Right ventricle myocardium superior (tissue), 1 donor: ENCODE measurements at regions not wholly inside any gene's neighbourhood (a gene's known extent, or its start where the extent isn't known, plus 50 kb on each side); places are given as distances from the start of the nearest gene placed in this dataset. TPM values are rescaled to one million over a fixed set of nuclear protein-coding genes. Genes with fewer than 3 reads are reported as not detected.

ENCODE experiments used
- ATAC-seq: fragments of 200-7000 bp; cut with Tn5 transposase; one replicate; pipeline ENCODE4 v1.9.1; 2020; ENCODE audit warnings: mild to moderate bottlenecking; ENCODE audit not compliant: poor library complexity
- DNase-seq: peaks from one replicate; pipeline ENCODE4 v3.0.0-alpha.2; 2020
- intact Hi-C: fragments of 100-400 bp; cut with DNase I; formaldehyde crosslinking; loops from one replicate; pipeline ENCODE4 v1.11.2; 2022
- microRNA-seq: library from miRNA; unstranded; fragments of <30 nt; microRNA quantifications from one replicate; pipeline ENCODE4 v1.2.0, GENCODE V29; 2020
- donor health status: DM: no; HTN: yes; CAD: no; lungs with severe emphysema.

DNA sequence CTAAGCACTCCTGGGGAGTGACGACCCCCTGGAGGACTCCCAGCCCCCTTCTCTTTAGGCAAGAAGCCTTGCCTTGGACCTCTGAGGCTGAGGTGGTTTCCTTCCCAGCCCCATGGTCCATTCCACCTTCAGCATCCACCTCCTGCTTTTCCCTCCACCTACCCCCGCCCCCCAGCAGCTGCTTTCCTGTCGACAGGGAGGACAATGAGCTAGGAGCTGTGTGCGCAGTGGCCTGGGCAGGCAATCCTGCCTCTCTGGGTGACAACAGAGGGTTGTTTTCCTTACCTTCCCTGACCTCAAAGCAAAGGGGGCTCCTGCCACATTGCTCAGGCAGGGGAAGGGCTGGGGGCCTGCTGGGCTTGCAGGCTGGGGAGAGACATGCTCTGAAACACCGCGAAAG, 123.5 kb downstream of the BCOR start:
- no peak for DNase-seq

GRCh38 chrX:39975101-39975925, 122.4 kb downstream of the BCOR start:
- ATAC-seq (no peak), DNase-seq (no peak)
- intact Hi-C loops, result no loop called here

More for the DNA sequence above, 123.5 kb downstream of the BCOR start:
- ATAC-seq, result no peak
- intact Hi-C loops, result no loop called here

DNA sequence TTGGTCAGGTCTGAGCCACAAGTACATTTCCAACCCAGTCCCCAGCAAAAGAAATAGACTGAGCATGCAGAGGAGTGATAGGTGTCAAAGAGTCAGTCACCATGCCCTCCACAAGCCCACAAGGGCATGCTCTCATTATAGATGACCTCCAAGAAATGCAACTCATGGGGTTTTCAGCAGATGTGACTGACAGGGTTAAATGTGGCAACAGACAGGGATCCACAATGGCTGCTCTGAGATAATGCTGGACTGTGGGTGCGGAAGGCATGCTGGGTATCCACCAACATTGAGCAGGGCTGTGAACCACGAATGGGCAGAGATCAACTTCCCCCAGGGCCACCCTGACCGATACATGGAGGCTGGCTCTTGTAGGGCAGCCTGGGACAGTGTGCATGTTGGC, 115.8 kb downstream of the BCOR start:
- intact Hi-C loops, result no loop called here
- DNase-seq (no peak), ATAC-seq (no peak)

GRCh38 chrX:39982948-39983347, 114.8 kb downstream of the BCOR start:
- DNase-seq (no peak), ATAC-seq (no peak)
- intact Hi-C loops, result no loop called here

GRCh38 chrX:39983715-39984114, 114.0 kb downstream of the BCOR start:
- DNase-seq (no peak), ATAC-seq (peak; percentile 56)
- intact Hi-C loops, result no loop called here

DNA sequence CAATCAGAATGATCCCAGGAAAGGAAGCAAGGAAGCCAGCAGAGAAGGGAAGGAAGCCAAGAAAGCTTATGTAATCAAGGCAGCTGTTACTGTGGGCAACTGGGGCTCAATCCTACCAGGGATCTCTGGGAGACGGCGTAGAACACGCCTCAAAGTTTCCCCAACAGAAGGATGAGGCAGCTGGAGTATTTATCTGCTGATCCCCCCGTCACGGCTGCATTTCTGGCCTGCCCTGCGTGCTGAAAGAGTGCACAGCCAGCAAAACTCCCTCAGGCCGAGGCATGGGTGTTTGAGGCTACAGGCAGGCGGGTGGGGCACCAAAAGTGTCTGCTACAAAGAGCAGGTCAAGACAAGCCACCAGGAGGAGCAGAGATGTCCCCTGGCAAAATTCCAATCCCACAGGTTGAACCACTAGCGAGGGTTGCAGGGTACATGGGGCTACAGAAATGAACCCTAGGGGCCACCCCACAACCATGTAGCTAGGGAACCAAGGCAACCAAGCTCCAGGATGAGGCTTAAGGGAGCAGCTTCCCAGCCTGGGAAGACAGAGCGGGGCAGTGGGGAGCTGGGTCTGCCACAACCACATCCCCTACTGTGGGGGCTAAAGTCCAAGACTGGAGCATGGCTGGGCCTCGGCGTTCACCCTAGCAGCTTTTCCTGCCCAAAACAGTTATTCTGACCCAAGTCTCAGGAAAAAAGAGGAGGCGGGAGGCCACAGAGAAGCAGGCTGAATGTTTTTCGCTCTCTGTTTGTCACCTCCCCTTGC, 113.4 kb downstream of the BCOR start:
- no peak for DNase-seq
- intact Hi-C loops, result no loop called here
- peak; percentile 79 for ATAC-seq

- no peak for DNase-seq
- intact Hi-C loops, result no loop called here
- ATAC-seq, result no peak
Observed at GRCh38 chrX:39985071-39985470, 112.7 kb downstream of the BCOR start.

DNA sequence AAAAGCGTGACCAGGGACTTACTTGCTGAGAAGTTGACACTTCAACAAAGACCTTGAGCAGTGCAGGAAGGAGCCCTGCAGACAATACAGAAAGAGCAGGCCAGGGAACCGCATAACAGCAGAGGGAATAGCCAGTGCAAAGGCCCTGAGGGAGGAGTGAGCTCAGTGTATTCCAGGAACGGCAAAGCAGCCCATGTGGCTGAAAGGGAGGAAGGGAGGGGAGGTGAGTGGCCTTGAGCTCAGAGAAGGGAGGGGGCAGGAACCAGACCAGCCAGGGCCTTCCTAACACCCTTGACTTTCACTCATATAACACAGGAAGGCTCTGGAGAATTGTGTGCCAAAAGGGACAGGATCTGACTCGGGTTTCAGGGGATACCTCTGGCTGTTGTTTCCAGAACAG, 112.2 kb downstream of the BCOR start:
- ATAC-seq (no peak), DNase-seq (no peak)
- intact Hi-C loops, result no loop called here

DNA sequence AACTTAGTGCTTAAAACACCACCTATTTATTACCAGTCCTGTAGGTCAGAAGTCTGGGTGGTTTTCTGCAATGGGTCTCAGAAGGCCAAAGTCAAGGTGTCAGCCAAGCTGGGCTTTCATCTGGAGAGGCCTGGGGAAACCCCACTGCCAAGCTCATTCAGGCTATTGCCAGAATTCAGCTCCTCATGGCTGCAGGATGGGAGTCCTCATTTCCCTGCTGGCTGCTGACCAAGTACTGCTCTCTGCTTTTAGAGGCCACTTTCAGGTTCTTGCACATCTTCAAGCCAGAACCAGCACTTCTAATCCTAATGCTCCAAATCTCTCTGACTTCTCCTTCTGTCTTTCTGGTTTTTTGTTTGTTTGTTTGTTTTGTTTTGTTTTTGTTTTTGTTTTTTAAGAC, 109.3 kb downstream of the BCOR start:
- intact Hi-C loops, result no loop called here

GRCh38 chrX:39990388-39990787, 107.4 kb downstream of the BCOR start:
- intact Hi-C loops, result no loop called here
- DNase-seq (no peak), ATAC-seq (peak; percentile 57)

More for the DNA sequence above, 109.3 kb downstream of the BCOR start:
- ATAC-seq, result peak; percentile 47
- DNase-seq, result no peak

DNA sequence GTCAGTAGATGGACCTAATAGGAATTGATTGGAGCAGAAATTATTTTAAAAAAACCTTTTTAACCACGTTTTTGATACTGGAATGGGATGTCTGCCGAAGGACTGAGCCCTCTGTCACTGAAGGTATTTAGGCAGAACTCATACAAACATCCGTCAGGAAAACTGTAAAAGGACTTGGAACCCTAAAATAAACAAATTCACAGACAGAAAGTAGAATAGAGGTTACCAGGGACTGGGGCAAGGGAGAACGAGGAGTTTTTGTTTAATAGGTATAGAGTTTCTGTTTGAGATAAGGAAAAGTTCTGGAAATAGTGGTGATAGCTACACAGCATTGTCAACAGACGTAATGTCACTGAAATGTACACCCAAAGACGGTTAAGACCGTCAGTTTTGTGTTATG, 105.5 kb downstream of the BCOR start:
- intact Hi-C loops, result no loop called here
- DNase-seq, result no peak
- ATAC-seq, result no peak

- ATAC-seq (no peak), DNase-seq (no peak)
- intact Hi-C loops, result no loop called here
Observed at GRCh38 chrX:39995457-39995856, 102.3 kb downstream of the BCOR start.

- intact Hi-C loops, result no loop called here
- DNase-seq (no peak), ATAC-seq (no peak)
Observed at GRCh38 chrX:39996536-39996935, 101.2 kb downstream of the BCOR start.

DNA sequence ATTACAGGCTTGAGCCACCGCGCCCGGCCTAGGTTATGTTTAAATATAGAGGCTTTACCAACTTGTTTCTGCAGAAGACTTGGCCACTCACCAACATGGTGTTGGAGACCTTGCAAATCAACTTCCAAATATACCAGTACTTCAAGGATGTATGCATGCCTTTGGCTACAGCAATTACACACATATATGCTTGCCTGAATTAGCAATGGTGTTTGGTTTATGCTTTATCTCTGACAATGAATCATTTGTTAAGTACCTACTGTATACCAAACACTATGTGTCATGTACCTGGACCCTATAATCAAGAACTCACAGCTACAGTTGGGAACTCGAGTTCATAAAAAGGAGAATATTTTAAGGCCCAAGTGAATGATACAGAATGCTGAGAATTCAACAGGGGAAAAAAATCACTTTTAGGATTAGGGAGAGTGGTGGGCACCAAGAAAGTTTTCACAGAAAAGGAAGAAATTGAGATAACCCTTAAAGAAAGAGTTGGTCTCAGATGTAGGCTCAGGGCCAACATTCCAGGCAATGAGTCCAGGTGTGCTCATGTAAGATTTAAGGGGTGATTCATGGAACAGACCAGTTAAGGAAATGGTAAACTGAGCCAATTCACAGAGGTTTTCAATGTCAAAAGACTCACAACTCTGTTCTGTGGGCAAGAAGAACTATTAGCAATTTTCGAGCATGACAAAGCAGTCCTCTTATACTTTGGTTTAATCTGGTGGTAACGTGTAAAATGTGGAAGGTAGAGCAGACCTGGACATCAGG, 98.9 kb downstream of the BCOR start:
- DNase-seq (no peak), ATAC-seq (no peak)
- intact Hi-C loops, result no loop called here

Small RNAs in the stretch of these regions (microRNA-seq; reads per million reads assigned to microRNA genes)
- not detected for gene MIR1587
- not detected for gene MIR3937
